IMR-90 (cell line): ENCODE measurements at regions not wholly inside any gene's neighbourhood (a gene's known extent, or its start where the extent isn't known, plus 50 kb on each side); places are given as distances from the start of the nearest gene placed in this dataset.

ENCODE experiments used
- ATAC-seq: fragments of 200-7000 bp; cut with Tn5 transposase; 2 replicates; pipeline ENCODE4 v1.9.1; 2020; ENCODE audit warnings: low read depth, mild to moderate bottlenecking, moderate library complexity
- BruUV-seq: library from RNA; stranded (reverse); fragments of 400-500 nt; replicated peaks from 2 replicates; lab custom pipeline; 2021; lab: Mats Ljungman, UMichigan
- CTCF ChIA-PET: fragments of 300-600 bp; formaldehyde crosslinking; extraction: SDS; loops from one replicate; lab custom pipeline; 2021; ENCODE audit warnings: antibody characterized with exemption; lab: Yijun Ruan, JAX
- POLR2A ChIA-PET: fragments of 300-600 bp; sonication (Branson Sonifier 250); formaldehyde crosslinking; loops from one replicate; lab custom pipeline; 2022; ENCODE audit warnings: antibody characterized with exemption; ENCODE audit not compliant: unreplicated experiment; lab: Charles Lee
- DNase-seq: peaks from one replicate; pipeline ENCODE4 v3.0.0; 2013
- H2AFZ ChIP-seq: replicated peaks from 2 replicates; pipeline ENCODE3; 2013; ENCODE audit warnings: low read length, mild to moderate bottlenecking; ENCODE audit not compliant: poor library complexity
- H2AK5ac ChIP-seq: 2 replicates; pipeline ENCODE4 v1.6.1; 2013; ENCODE audit warnings: low read depth, low read length, inconsistent platforms
- H2AK9ac ChIP-seq: replicated peaks from 2 replicates; pipeline ENCODE3; 2013; ENCODE audit warnings: mild to moderate bottlenecking, low read depth, low read length, moderate library complexity; ENCODE audit not compliant: poor library complexity
- H2BK120ac ChIP-seq: 2 replicates; pipeline ENCODE4 v1.6.1; 2013; ENCODE audit warnings: low read depth, low read length, inconsistent platforms
- H2BK15ac ChIP-seq: 3 replicates; pipeline ENCODE4 v1.6.1; 2013; ENCODE audit warnings: low read depth, low read length, inconsistent platforms
- H2BK20ac ChIP-seq: 2 replicates; pipeline ENCODE4 v1.6.1; 2013; ENCODE audit warnings: low read depth, mild to moderate bottlenecking, inconsistent platforms, low read length, moderate library complexity
- H2BK5ac ChIP-seq: 2 replicates; pipeline ENCODE4 v1.6.1; 2013; ENCODE audit warnings: mild to moderate bottlenecking, low read depth, low read length, inconsistent platforms; ENCODE audit not compliant: poor library complexity, severe bottlenecking
- H3K14ac ChIP-seq: replicated peaks from 2 replicates; pipeline ENCODE4 v1.6.1; 2013; ENCODE audit warnings: low read depth, low read length, inconsistent platforms
- H3K18ac ChIP-seq: 2 replicates; pipeline ENCODE4 v1.6.1; 2013; ENCODE audit warnings: low read depth, low read length, control low read depth
- H3K23ac ChIP-seq: 2 replicates; pipeline ENCODE4 v1.6.1; 2013; ENCODE audit warnings: low read depth, low read length, inconsistent platforms
- H3K27ac ChIP-seq: 2 replicates; pipeline ENCODE4 v1.5.1; 2013; ENCODE audit warnings: mild to moderate bottlenecking, control low read depth, low read length; ENCODE audit not compliant: insufficient read depth
- H3K27me3 ChIP-seq: 2 replicates; pipeline ENCODE4 v1.6.1; 2013; ENCODE audit warnings: low read length; ENCODE audit not compliant: control insufficient read depth, insufficient read depth
- H3K36me3 ChIP-seq: 2 replicates; pipeline ENCODE4 v1.6.1; 2013; ENCODE audit warnings: low read length, mixed read lengths; ENCODE audit not compliant: control insufficient read depth, insufficient read depth
- H3K4ac ChIP-seq: 2 replicates; pipeline ENCODE4 v1.6.1; 2013; ENCODE audit warnings: low read depth, low read length, inconsistent platforms
- H3K4me1 ChIP-seq: 2 replicates; pipeline ENCODE4 v1.6.1; 2013; ENCODE audit warnings: low read length, mixed read lengths; ENCODE audit not compliant: control insufficient read depth, insufficient read depth
- H3K4me2 ChIP-seq: 2 replicates; pipeline ENCODE4 v1.6.1; 2013; ENCODE audit warnings: low read depth, mild to moderate bottlenecking, control low read depth, low read length, moderate library complexity
- H3K4me3 ChIP-seq: 2 replicates; pipeline ENCODE4 v1.5.1; 2013; ENCODE audit warnings: low read depth, mild to moderate bottlenecking, control low read depth, low read length, moderate library complexity; ENCODE audit not compliant: insufficient read depth
- H3K56ac ChIP-seq: 2 replicates; pipeline ENCODE4 v1.6.1; 2013; ENCODE audit warnings: low read length, inconsistent platforms; ENCODE audit not compliant: insufficient read depth; ENCODE audit errors: extremely low read depth
- H3K79me1 ChIP-seq, 2 experiments: 2 replicates each; pipeline ENCODE4 v1.6.1; 2013; ENCODE audit warnings: low read length in 2 of 2, inconsistent platforms in 1 of 2, low read depth in 1 of 2
- H3K9ac ChIP-seq: 2 replicates; pipeline ENCODE4 v1.6.1; 2013; ENCODE audit warnings: low read depth, low read length, control low read depth
- H3K9me1 ChIP-seq: 2 replicates; pipeline ENCODE4 v1.6.1; 2013; ENCODE audit warnings: low read length, inconsistent platforms; ENCODE audit not compliant: insufficient read depth
- H3K9me3 ChIP-seq: 2 replicates; pipeline ENCODE4 v1.6.1; 2013; ENCODE audit warnings: low read length; ENCODE audit not compliant: control insufficient read depth, insufficient read depth
- H4K20me1 ChIP-seq: 2 replicates; pipeline ENCODE4 v1.6.1; 2013; ENCODE audit warnings: low read length, inconsistent platforms; ENCODE audit not compliant: insufficient read depth
- H4K5ac ChIP-seq: 2 replicates; pipeline ENCODE4 v1.6.1; 2013; ENCODE audit warnings: mild to moderate bottlenecking, low read depth, low read length, control low read depth
- H4K8ac ChIP-seq, 2 experiments: 2 replicates each; pipeline ENCODE4 v1.6.1; 2013; ENCODE audit warnings: low read depth in 2 of 2, low read length in 2 of 2, control low read depth in 1 of 2, inconsistent platforms in 1 of 2
- H4K91ac ChIP-seq: 2 replicates; pipeline ENCODE4 v1.6.1; 2013; ENCODE audit warnings: low read depth, low read length, inconsistent platforms; ENCODE audit not compliant: insufficient read depth
- CEBPB ChIP-seq: IDR thresholded peaks from 2 replicates; pipeline ENCODE4 v1.6.1; 2012; ENCODE audit warnings: low read depth, low read length, improper control_type of control experiment
- CHD1 ChIP-seq: IDR thresholded peaks from 2 replicates; pipeline ENCODE4 v1.6.1; 2012; ENCODE audit warnings: low read depth, low read length, improper control_type of control experiment
- MAFK ChIP-seq: IDR thresholded peaks from 2 replicates; pipeline ENCODE4 v1.6.1; 2012; ENCODE audit warnings: low read depth, low read length, improper control_type of control experiment
- MXI1 ChIP-seq: IDR thresholded peaks from 2 replicates; pipeline ENCODE4 v1.6.1; 2012; ENCODE audit warnings: low read depth, mild to moderate bottlenecking, low read length, moderate library complexity, borderline replicate concordance
- WGBS, 2 experiments: methylation state at CpG; one replicate each; pipeline versions ENCODE4 v1.1.5 to v1.1.7; 2013; ENCODE audit warnings: missing lambda C conversion rate in 2 of 2; ENCODE audit not compliant: insufficient read length in 1 of 2; ENCODE audit errors: extremely low coverage in 2 of 2; 5-methylcytosine and 5-hydroxymethylcytosine counted together
- dilution Hi-C: fragments of 300-500 bp; cut with HindIII; formaldehyde crosslinking; loops from one replicate; pipeline ENCODE4 v1.14.3; 2018; ENCODE audit warnings: low sequenced_read_pairs; ENCODE audit not compliant: unreplicated experiment
- in situ Hi-C: fragments of 300-500 bp; cut with MboI; formaldehyde crosslinking; loops from 3 replicates; pipeline ENCODE4 v1.14.3; 2019; ENCODE audit warnings: low sequenced_read_pairs, inconsistent platforms, mixed read lengths
- intact Hi-C: fragments of 100-400 bp; cut with micrococcal nuclease; formaldehyde crosslinking; loops from 2 replicates; pipeline ENCODE4 v1.10.0; 2022

DNA sequence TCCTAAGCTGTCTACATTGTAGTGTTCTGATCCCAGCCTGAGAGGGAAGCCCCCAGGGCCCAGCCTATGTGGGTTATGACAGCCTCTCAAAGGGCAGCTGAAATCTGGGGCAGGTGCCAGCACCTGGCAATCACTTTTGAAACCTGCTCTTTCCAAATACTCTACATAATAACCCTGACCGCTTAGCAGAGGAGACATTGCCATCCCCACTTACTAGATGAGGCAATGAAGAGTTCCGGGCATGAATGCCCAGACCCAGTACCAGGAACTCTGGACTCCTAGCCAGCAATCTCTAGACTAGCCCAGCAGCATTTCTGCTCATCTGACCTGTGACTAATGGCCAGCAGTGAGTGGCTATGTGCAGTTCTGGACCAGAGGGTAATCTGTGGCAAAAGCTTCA, 412.4 kb upstream of the CADM1 start:
- no peak overlapping the region for H3K23ac ChIP-seq
- H3K56ac ChIP-seq, result no peak overlapping the region
- no peaks in the 10 kb centered on the region for H3K36me3 ChIP-seq
- no peak for ATAC-seq
- H3K18ac ChIP-seq, result no peak overlapping the region
- no peak overlapping the region for H2BK120ac ChIP-seq
- H3K79me1 ChIP-seq, result no peaks in the 10 kb centered on the region
- H2AK9ac ChIP-seq, result no peak overlapping the region
- H4K20me1 ChIP-seq, result no peaks in the 10 kb centered on the region
- no peak overlapping the region for H3K4me2 ChIP-seq
- POLR2A ChIA-PET, result no interaction called here
- no peaks in the 10 kb centered on the region for H3K9me3 ChIP-seq
- no peak for DNase-seq
- H2BK5ac ChIP-seq, result no peak overlapping the region
- H4K5ac ChIP-seq, result no peak overlapping the region
- H2AK5ac ChIP-seq, result no peak overlapping the region
- 100% methylated on average over 1 of the region's 2 CpGs; no CpG with 5 or more reads in 1 of the 2 experiments for WGBS, 2 experiments
- in situ Hi-C loops, result no loop called here
- H2AFZ ChIP-seq, result no peak overlapping the region
- no TSS peak for BruUV-seq
- dilution Hi-C loops, result no loop called here
- TF ChIP-seq MXI1, result no peak
- TF ChIP-seq CEBPB, result no peak
- no peak for TF ChIP-seq MAFK
- TF ChIP-seq CHD1, result no peak
- no peak overlapping the region for H3K4ac ChIP-seq
- intact Hi-C loops, result no loop called here
- H3K27ac ChIP-seq, result no peak overlapping the region
- H4K91ac ChIP-seq, result no peak overlapping the region
- no peak overlapping the region for H2BK20ac ChIP-seq
- peaks cover 11% of the 10 kb centered on the region; the same call in 1 of the 2 replicates for H3K4me1 ChIP-seq
- no peak overlapping the region for H3K9ac ChIP-seq
- no peaks in the 10 kb centered on the region for H3K27me3 ChIP-seq
- no peak overlapping the region for H4K8ac ChIP-seq
- no peaks in the 10 kb centered on the region for H3K9me1 ChIP-seq
- CTCF ChIA-PET, result interaction anchor here (0.6 kb wide), 1 partner anchor 429 kb away, joined by 3 read pairs; no protein-coding TSS in a partner anchor
- no peak overlapping the region for H2BK15ac ChIP-seq
- H3K4me3 ChIP-seq, result no peak overlapping the region
- no peak overlapping the region for H3K14ac ChIP-seq
